ENCODE measurements at regions not wholly inside any gene's neighbourhood (a gene's known extent, or its start where the extent isn't known, plus 50 kb on each side); places are given as distances from the start of the nearest gene placed in this dataset.

- Histone ChIP-seq H3K4me1 (ENCODE audit: insufficient read depth, low read length) (no peaks in the 10 kb centered on the region), H4K20me1 (ENCODE audit: insufficient read depth, low read length) (no peaks in the 10 kb centered on the region), H3K79me2 (ENCODE audit: insufficient read depth, low read length) (no peaks in the 10 kb centered on the region), H3K27ac (ENCODE audit: low read length) (no peak overlapping the region), H2AFZ (ENCODE audit: low read depth, low read length) (no peak overlapping the region), H3K9ac (ENCODE audit: low read depth, low read length) (no peak overlapping the region), H3K27me3 (ENCODE audit: insufficient read depth, low read length, poor library complexity) (no peaks in the 10 kb centered on the region), H3K36me3 (ENCODE audit: insufficient read depth, low read length) (no peaks in the 10 kb centered on the region), H3K4me3 (ENCODE audit: low read depth in 1 of 2, low read length in 2 of 2) (no peak overlapping the region), H3K9me3 (ENCODE audit: insufficient read depth, low read length, severe bottlenecking) (no peaks in the 10 kb centered on the region), H3K4me2 (ENCODE audit: insufficient read depth, low read length) (no peak overlapping the region)
- DNase-seq (no peak), ATAC-seq (ENCODE audit: insufficient read depth, low read depth) (no peak)
- TF ChIP-seq EZH2 (IDR thresholded peaks at IDR 0.05; ENCODE audit: borderline replicate concordance, low read depth, low read length, severe bottlenecking) (no peak), CTCF (IDR thresholded peaks at IDR 0.05; ENCODE audit: borderline replicate concordance, extremely low read depth, low read length, poor library complexity, severe bottlenecking) (no peak)
Measured at GRCh38 chr2:226251661-226252060, 548.0 kb downstream of the IRS1 start.

- H3K4me3 ChIP-seq (ENCODE audit: low read depth in 1 of 2, low read length in 2 of 2): no peak overlapping the region
- H2AFZ ChIP-seq (ENCODE audit: low read depth, low read length): no peak overlapping the region
- H3K27ac ChIP-seq (ENCODE audit: low read length): no peak overlapping the region
- no peaks in the 10 kb centered on the region for H3K27me3 ChIP-seq (ENCODE audit: insufficient read depth, low read length, poor library complexity)
- no peaks in the 10 kb centered on the region for H3K4me1 ChIP-seq (ENCODE audit: insufficient read depth, low read length)
- TF ChIP-seq CTCF (IDR thresholded peaks at IDR 0.05; ENCODE audit: borderline replicate concordance, extremely low read depth, low read length, poor library complexity, severe bottlenecking) (no peak), EZH2 (IDR thresholded peaks at IDR 0.05; ENCODE audit: borderline replicate concordance, low read depth, low read length, severe bottlenecking) (no peak)
- H3K36me3 ChIP-seq (ENCODE audit: insufficient read depth, low read length): no peaks in the 10 kb centered on the region
- no peak overlapping the region for H3K9ac ChIP-seq (ENCODE audit: low read depth, low read length)
- H4K20me1 ChIP-seq (ENCODE audit: insufficient read depth, low read length): no peaks in the 10 kb centered on the region
- H3K4me2 ChIP-seq (ENCODE audit: insufficient read depth, low read length): no peak overlapping the region
- H3K79me2 ChIP-seq (ENCODE audit: insufficient read depth, low read length): no peaks in the 10 kb centered on the region
- ATAC-seq (ENCODE audit: insufficient read depth, low read depth) (no peak), DNase-seq (no peak)
- H3K9me3 ChIP-seq (ENCODE audit: insufficient read depth, low read length, severe bottlenecking): no peaks in the 10 kb centered on the region
Measured at GRCh38 chr2:226247289-226248275, 552.0 kb downstream of the IRS1 start.

- Histone ChIP-seq H3K27ac (ENCODE audit: low read length) (no peak overlapping the region), H3K4me1 (ENCODE audit: insufficient read depth, low read length) (no peaks in the 10 kb centered on the region), H3K4me3 (ENCODE audit: low read depth in 1 of 2, low read length in 2 of 2) (no peak overlapping the region), H3K9me3 (ENCODE audit: insufficient read depth, low read length, severe bottlenecking) (no peaks in the 10 kb centered on the region), H3K79me2 (ENCODE audit: insufficient read depth, low read length) (no peaks in the 10 kb centered on the region), H3K9ac (ENCODE audit: low read depth, low read length) (no peak overlapping the region), H3K4me2 (ENCODE audit: insufficient read depth, low read length) (no peak overlapping the region), H3K36me3 (ENCODE audit: insufficient read depth, low read length) (no peaks in the 10 kb centered on the region), H2AFZ (ENCODE audit: low read depth, low read length) (no peak overlapping the region), H3K27me3 (ENCODE audit: insufficient read depth, low read length, poor library complexity) (no peaks in the 10 kb centered on the region), H4K20me1 (ENCODE audit: insufficient read depth, low read length) (no peaks in the 10 kb centered on the region)
- TF ChIP-seq CTCF (IDR thresholded peaks at IDR 0.05; ENCODE audit: borderline replicate concordance, extremely low read depth, low read length, poor library complexity, severe bottlenecking) (no peak), EZH2 (IDR thresholded peaks at IDR 0.05; ENCODE audit: borderline replicate concordance, low read depth, low read length, severe bottlenecking) (no peak)
- DNase-seq (no peak), ATAC-seq (ENCODE audit: insufficient read depth, low read depth) (no peak)
Measured at GRCh38 chr2:226234187-226234586, 565.4 kb downstream of the IRS1 start.
